K562 (cell line): ENCODE measurements at regions not wholly inside any gene's neighbourhood (a gene's known extent, or its start where the extent isn't known, plus 50 kb on each side); places are given as distances from the start of the nearest gene placed in this dataset.

Experiments
- C11orf30 ChIP-seq: fragments of 450-650 bp; IDR thresholded peaks from 2 replicates; pipeline ENCODE4 v1.6.1; 2016; ENCODE audit warnings: low read depth, mild to moderate bottlenecking
- CREM ChIP-seq: IDR thresholded peaks from 2 replicates; pipeline ENCODE4 v1.6.1; 2014; ENCODE audit warnings: antibody characterized with exemption, low read depth
- ETV6 ChIP-seq, 3 experiments: fragments of 150-350 bp in 1 of 3; sonication (generic) in 1 of 3; formaldehyde crosslinking in 1 of 3; IDR thresholded peaks; 2 replicates each; pipeline versions ENCODE4 v1.6.1 to v1.8.0; 2014 to 2022; ENCODE audit warnings: borderline replicate concordance in 2 of 3, low read depth in 2 of 3, antibody characterized with exemption in 1 of 3, low read length in 1 of 3, mild to moderate bottlenecking in 1 of 3, missing genetic modification reagents in 1 of 3
- HDAC2 ChIP-seq: fragments of 450-650 bp; IDR thresholded peaks from 2 replicates; pipeline ENCODE4 v1.6.1; 2016; ENCODE audit warnings: mild to moderate bottlenecking
- HOXB6 ChIP-seq: fragments of 250-450 bp; sonication (Bioruptor Pico); IDR thresholded peaks from 2 replicates; pipeline ENCODE4 v1.5.1; 2022; ENCODE audit warnings: mild to moderate bottlenecking, borderline replicate concordance
- POLR2A ChIP-seq: fragments of 450-650 bp; conservative IDR thresholded peaks from 2 replicates; pipeline ENCODE4 v1.6.1; 2016
- TCF7L2 ChIP-seq: fragments of 150-350 bp; IDR thresholded peaks from 2 replicates; pipeline ENCODE4 v1.6.1; 2016; ENCODE audit warnings: low read depth, mild to moderate bottlenecking, low read length, moderate library complexity
- U2AF2 ChIP-seq: fragments of 200-400 bp; formaldehyde crosslinking; optimal IDR thresholded peaks from 2 replicates; pipeline ENCODE3; 2017; ENCODE audit warnings: low read depth, mild to moderate bottlenecking, low read length
- YBX1 ChIP-seq: fragments of 450-650 bp; IDR thresholded peaks from 2 replicates; pipeline ENCODE4 v1.7.1; 2016; ENCODE audit warnings: mild to moderate bottlenecking
- TF ChIP-seq, protein P1 (sequence below): sonication (generic); formaldehyde crosslinking; IDR thresholded peaks from 2 replicates; pipeline ENCODE4 v1.8.0; 2022; ENCODE audit warnings: missing genetic modification reagents, mild to moderate bottlenecking, borderline replicate concordance
- TF ChIP-seq, protein P2 (sequence below), 3 experiments: IDR thresholded peaks in 2 of 3; conservative IDR thresholded peaks in 1 of 3; 2 replicates each; pipeline ENCODE4 v1.5.1; 2011 to 2012; ENCODE audit warnings: low read length in 3 of 3, mild to moderate bottlenecking in 3 of 3, control low read depth in 2 of 3, improper control_type of control experiment in 1 of 3, inconsistent platforms in 1 of 3, low read depth in 1 of 3, mixed read lengths in 1 of 3, moderate library complexity in 1 of 3; ENCODE audit not compliant: insufficient read depth in 2 of 3

DNA sequence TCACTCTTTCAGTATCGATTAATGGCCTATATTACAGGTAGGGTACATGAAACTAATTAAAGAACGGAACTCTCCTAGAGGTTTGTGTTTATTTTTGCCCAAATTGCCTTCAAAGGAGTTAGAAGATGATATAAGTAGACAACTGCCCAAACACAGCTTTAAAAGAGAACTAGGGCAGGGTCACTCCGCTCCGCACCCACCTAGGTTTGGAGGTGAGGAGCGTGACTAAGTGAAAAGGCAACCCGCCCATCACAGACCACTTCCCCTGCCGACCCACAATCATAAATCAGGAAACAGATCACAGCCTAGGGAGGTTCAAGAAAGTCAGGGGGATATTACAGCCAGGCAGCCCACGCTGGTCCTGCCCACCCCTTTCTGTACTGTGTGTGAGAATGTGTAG, 166.7 kb downstream of the C1D start:
- TF ChIP-seq TCF7L2 (no peak), C11orf30 (no peak), U2AF2 (no peak), HDAC2 (no peak), CREM (no peak), ETV6 (IDR thresholded peaks at IDR 0.05; ENCODE audit: borderline replicate concordance in 1 of 2, low read depth in 2 of 2, low read length in 1 of 2) (no peak), ETV6 (CRISPR knock-in tag; IDR thresholded peaks at IDR 0.05; ENCODE audit: borderline replicate concordance) (no peak), HOXB6 (no peak), YBX1 (no peak), POLR2A (no peak)
- TF ChIP-seq, protein P1, sequence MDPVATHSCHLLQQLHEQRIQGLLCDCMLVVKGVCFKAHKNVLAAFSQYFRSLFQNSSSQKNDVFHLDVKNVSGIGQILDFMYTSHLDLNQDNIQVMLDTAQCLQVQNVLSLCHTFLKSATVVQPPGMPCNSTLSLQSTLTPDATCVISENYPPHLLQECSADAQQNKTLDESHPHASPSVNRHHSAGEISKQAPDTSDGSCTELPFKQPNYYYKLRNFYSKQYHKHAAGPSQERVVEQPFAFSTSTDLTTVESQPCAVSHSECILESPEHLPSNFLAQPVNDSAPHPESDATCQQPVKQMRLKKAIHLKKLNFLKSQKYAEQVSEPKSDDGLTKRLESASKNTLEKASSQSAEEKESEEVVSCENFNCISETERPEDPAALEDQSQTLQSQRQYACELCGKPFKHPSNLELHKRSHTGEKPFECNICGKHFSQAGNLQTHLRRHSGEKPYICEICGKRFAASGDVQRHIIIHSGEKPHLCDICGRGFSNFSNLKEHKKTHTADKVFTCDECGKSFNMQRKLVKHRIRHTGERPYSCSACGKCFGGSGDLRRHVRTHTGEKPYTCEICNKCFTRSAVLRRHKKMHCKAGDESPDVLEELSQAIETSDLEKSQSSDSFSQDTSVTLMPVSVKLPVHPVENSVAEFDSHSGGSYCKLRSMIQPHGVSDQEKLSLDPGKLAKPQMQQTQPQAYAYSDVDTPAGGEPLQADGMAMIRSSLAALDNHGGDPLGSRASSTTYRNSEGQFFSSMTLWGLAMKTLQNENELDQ (CRISPR knock-in tag), result no peak
- TF ChIP-seq, protein P2, sequence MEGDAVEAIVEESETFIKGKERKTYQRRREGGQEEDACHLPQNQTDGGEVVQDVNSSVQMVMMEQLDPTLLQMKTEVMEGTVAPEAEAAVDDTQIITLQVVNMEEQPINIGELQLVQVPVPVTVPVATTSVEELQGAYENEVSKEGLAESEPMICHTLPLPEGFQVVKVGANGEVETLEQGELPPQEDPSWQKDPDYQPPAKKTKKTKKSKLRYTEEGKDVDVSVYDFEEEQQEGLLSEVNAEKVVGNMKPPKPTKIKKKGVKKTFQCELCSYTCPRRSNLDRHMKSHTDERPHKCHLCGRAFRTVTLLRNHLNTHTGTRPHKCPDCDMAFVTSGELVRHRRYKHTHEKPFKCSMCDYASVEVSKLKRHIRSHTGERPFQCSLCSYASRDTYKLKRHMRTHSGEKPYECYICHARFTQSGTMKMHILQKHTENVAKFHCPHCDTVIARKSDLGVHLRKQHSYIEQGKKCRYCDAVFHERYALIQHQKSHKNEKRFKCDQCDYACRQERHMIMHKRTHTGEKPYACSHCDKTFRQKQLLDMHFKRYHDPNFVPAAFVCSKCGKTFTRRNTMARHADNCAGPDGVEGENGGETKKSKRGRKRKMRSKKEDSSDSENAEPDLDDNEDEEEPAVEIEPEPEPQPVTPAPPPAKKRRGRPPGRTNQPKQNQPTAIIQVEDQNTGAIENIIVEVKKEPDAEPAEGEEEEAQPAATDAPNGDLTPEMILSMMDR (IDR thresholded peaks at IDR 0.05 in 2 of 3, conservative IDR thresholded peaks at IDR 0.05 in 1 of 3; ENCODE audit: insufficient read depth in 2 of 3, low read depth in 1 of 3, low read length in 3 of 3), result no peak
